KMS-11 (cell line): ENCODE measurements at regions not wholly inside any gene's neighbourhood (a gene's known extent, or its start where the extent isn't known, plus 50 kb on each side); places are given as distances from the start of the nearest gene placed in this dataset.

Experiments
- H2AFZ ChIP-seq: fragments of 200-600 bp; sonication (generic); 2 replicates; pipeline ENCODE4 v1.6.1; 2016; ENCODE audit warnings: antibody characterized with exemption, mixed run types, low read depth
- H3K27ac ChIP-seq: fragments of 200-600 bp; sonication (generic); 2 replicates; pipeline ENCODE4 v1.6.1; 2016; ENCODE audit warnings: mild to moderate bottlenecking, mixed run types
- H3K27me3 ChIP-seq: fragments of 200-600 bp; sonication (generic); 2 replicates; pipeline ENCODE4 v1.6.1; 2017; ENCODE audit warnings: mild to moderate bottlenecking, low read depth, mixed run types, moderate library complexity; ENCODE audit not compliant: insufficient read depth
- H3K36me3 ChIP-seq: fragments of 200-600 bp; sonication (generic); 2 replicates; pipeline ENCODE4 v1.6.1; 2017; ENCODE audit warnings: mild to moderate bottlenecking, mixed run types; ENCODE audit not compliant: insufficient read depth
- H3K4me1 ChIP-seq: fragments of 200-600 bp; sonication (generic); 2 replicates; pipeline ENCODE4 v1.6.1; 2016; ENCODE audit warnings: mild to moderate bottlenecking, low read depth, mixed run types; ENCODE audit not compliant: poor library complexity, severe bottlenecking
- H3K4me2 ChIP-seq: fragments of 200-600 bp; sonication (generic); 2 replicates; pipeline ENCODE4 v1.7.0; 2016; ENCODE audit warnings: mild to moderate bottlenecking, mixed run types
- H3K4me3 ChIP-seq: fragments of 200-600 bp; sonication (generic); IDR thresholded peaks from 2 replicates; pipeline ENCODE4 v1.6.1; 2017; ENCODE audit warnings: low read depth, low read length, mixed read lengths; ENCODE audit not compliant: insufficient read depth
- H3K79me2 ChIP-seq: fragments of 200-600 bp; sonication (generic); 2 replicates; pipeline ENCODE4 v1.6.1; 2016; ENCODE audit warnings: low read depth, mixed run types; ENCODE audit not compliant: insufficient read depth
- H3K9ac ChIP-seq: fragments of 200-600 bp; sonication (generic); 2 replicates; pipeline ENCODE4 v1.6.1; 2016; ENCODE audit warnings: mild to moderate bottlenecking, mixed run types
- H4K20me1 ChIP-seq: fragments of 200-600 bp; sonication (generic); 2 replicates; pipeline ENCODE4 v1.6.1; 2016; ENCODE audit warnings: mild to moderate bottlenecking, mixed run types; ENCODE audit not compliant: insufficient read depth
- TF ChIP-seq, protein P1 (sequence below): fragments of 200-600 bp; sonication (generic); conservative IDR thresholded peaks from 2 replicates; pipeline ENCODE4 v1.6.1; 2017; ENCODE audit warnings: low read depth, mild to moderate bottlenecking, antibody characterized with exemption, low read length, moderate library complexity, mixed read lengths

DNA sequence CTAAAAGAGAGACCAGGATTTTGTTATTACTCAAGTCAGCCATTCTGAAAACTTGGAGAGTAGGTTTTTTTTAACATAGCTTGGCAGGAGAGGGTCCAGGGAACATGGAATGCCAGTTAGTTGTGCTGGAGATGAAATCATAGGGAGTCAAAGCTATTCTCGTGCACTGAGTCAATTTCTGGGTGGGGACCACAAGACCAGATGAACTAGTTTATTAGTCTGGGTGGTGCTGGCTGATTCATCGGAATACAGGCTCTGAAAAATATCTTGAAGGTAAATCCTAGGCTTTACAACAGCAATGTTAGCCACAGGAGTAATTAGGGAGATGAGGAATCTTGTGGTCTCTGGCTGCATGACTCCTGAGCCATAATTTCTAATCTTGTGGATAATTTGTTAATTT, 921.4 kb downstream of the TRIB2 start:
- Histone ChIP-seq H3K27me3 (no peaks in the 10 kb centered on the region), H4K20me1 (no peaks in the 10 kb centered on the region), H3K4me1 (no peaks in the 10 kb centered on the region), H3K36me3 (no peaks in the 10 kb centered on the region), H3K9ac (no peak overlapping the region), H3K4me3 (no peak overlapping the region), H3K27ac (no peak overlapping the region), H2AFZ (no peak overlapping the region), H3K79me2 (no peaks in the 10 kb centered on the region), H3K4me2 (no peak overlapping the region)
- TF ChIP-seq, protein P1, sequence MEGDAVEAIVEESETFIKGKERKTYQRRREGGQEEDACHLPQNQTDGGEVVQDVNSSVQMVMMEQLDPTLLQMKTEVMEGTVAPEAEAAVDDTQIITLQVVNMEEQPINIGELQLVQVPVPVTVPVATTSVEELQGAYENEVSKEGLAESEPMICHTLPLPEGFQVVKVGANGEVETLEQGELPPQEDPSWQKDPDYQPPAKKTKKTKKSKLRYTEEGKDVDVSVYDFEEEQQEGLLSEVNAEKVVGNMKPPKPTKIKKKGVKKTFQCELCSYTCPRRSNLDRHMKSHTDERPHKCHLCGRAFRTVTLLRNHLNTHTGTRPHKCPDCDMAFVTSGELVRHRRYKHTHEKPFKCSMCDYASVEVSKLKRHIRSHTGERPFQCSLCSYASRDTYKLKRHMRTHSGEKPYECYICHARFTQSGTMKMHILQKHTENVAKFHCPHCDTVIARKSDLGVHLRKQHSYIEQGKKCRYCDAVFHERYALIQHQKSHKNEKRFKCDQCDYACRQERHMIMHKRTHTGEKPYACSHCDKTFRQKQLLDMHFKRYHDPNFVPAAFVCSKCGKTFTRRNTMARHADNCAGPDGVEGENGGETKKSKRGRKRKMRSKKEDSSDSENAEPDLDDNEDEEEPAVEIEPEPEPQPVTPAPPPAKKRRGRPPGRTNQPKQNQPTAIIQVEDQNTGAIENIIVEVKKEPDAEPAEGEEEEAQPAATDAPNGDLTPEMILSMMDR = no peak

DNA sequence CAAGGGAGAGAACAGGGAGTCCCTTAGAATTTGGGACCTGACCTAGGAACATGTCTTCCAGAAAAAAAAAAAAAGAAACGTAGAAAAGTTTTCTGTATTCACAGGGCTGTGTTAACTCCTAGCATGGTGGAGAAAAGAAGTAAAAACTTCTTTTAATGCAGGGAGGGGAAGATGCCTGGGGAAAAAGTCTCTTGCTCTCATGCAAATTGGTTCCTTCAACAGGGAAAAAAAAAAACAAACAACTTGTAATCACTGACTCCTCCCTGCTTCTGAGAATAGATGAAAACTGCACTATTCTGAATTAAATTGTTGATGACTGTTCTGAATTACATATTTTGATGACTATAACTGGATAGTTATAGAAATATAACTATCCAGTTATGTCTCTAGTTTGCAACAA, 933.2 kb downstream of the TRIB2 start:
- Histone ChIP-seq H2AFZ (no peak overlapping the region), H3K27ac (no peak overlapping the region), H3K9ac (no peak overlapping the region), H3K36me3 (no peaks in the 10 kb centered on the region), H3K4me2 (no peak overlapping the region), H4K20me1 (no peaks in the 10 kb centered on the region), H3K79me2 (no peaks in the 10 kb centered on the region), H3K4me1 (peaks cover 40% of the 10 kb centered on the region), H3K27me3 (no peaks in the 10 kb centered on the region), H3K4me3 (no peak overlapping the region)
- TF ChIP-seq, protein P1 = no peak

DNA sequence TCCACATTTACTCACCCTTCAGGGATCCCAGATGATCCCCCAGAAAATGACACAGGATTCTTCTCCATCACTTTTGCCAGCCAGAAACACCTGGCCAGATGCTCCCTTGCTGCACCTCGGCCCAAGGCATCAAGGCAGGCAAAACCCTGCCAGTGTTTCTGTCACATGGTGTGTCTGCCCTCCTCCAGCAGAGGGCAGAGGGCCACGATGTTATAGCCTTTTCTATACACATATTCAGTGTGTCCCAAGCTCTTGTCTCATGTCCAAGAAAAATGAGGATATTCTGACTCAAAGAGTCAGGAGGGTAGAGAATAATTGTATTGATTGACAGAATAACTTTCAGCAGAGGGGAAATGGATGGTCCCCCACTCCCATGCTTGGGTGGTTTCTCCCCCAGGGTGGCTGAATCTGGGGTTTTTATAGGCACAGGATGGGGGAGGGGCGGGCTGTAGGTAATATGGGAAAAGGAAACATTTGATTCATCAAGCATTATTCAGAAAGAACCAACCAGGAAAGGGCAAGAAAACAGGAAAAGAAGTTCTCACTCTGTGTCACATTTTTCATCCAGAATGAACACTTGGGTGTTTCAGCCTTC, 933.9 kb downstream of the TRIB2 start:
- peak overlapping the region; percentile 53; the same call in 1 of the 2 replicates for H3K4me2 ChIP-seq
- peaks cover 40% of the 10 kb centered on the region for H3K4me1 ChIP-seq
- no peaks in the 10 kb centered on the region for H3K79me2 ChIP-seq
- TF ChIP-seq, protein P1 = peak; percentile 80
- no peak overlapping the region for H3K9ac ChIP-seq
- H3K27ac ChIP-seq = no peak overlapping the region
- no peaks in the 10 kb centered on the region for H4K20me1 ChIP-seq
- H3K27me3 ChIP-seq = no peaks in the 10 kb centered on the region
- no peaks in the 10 kb centered on the region for H3K36me3 ChIP-seq
- H3K4me3 ChIP-seq = no peak overlapping the region
- H2AFZ ChIP-seq = no peak overlapping the region

DNA sequence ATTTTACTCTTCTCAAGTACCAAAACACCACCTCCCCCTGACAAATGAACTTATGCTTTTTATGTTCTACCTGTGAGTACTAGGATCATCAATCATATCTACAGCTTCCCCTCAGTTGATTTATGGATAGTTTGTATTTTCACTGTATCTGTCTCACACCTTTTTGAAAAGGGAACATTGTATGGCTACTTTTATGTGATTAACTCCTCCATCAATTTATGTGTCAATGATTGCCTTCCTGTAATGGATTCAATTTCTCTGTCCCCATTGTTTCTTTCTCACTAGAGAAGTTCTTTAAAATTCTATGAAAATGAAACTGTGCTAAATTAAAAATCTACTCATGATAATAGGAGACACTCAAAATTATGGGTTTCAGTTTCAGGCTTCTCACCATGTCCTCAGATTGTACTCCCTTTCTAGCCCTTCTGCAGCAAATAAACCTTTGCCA, 935.0 kb downstream of the TRIB2 start:
- Histone ChIP-seq H3K4me2 (peak overlapping the region; percentile 53), H3K27me3 (no peaks in the 10 kb centered on the region), H3K9ac (no peak overlapping the region), H3K36me3 (no peaks in the 10 kb centered on the region), H3K27ac (peak overlapping the region; percentile 36; the same call in 1 of the 2 replicates), H3K79me2 (no peaks in the 10 kb centered on the region), H2AFZ (no peak overlapping the region), H4K20me1 (no peaks in the 10 kb centered on the region), H3K4me3 (no peak overlapping the region), H3K4me1 (peaks cover 40% of the 10 kb centered on the region)
- TF ChIP-seq, protein P1 = no peak
